Transverse colon (tissue), 4 donors: ENCODE measurements at regions not wholly inside any gene's neighbourhood (a gene's known extent, or its start where the extent isn't known, plus 50 kb on each side); places are given as distances from the start of the nearest gene placed in this dataset.

Experiments used
- CTCF ChIP-seq, 5 experiments: fragments of 200-600 bp in 3 of 5; fragments of 450-650 bp in 2 of 5; sonication (generic) in 3 of 5; IDR thresholded peaks; 1 replicate in 2 of 5; 2 replicates in 3 of 5; pipeline ENCODE4 v1.5.1; 2016 to 2017; ENCODE audit warnings: antibody characterized with exemption in 5 of 5, inconsistent platforms in 3 of 5, mild to moderate bottlenecking in 2 of 5, moderate library complexity in 1 of 5
- POLR2A ChIP-seq: fragments of 450-650 bp; IDR thresholded peaks from one replicate; pipeline ENCODE4 v1.6.1; 2016; ENCODE audit warnings: antibody characterized with exemption, mild to moderate bottlenecking, moderate library complexity
- POLR2AphosphoS5 ChIP-seq, 3 donors: sonication (generic); formaldehyde crosslinking; IDR thresholded peaks; one replicate each; pipeline ENCODE4 v1.6.1; 2016; ENCODE audit warnings: antibody characterized with exemption in 3 of 3

GRCh38 chr6:168835991-168836390 lies 395.0 kb downstream of the SMOC2 start:
- no peak for TF ChIP-seq CTCF (IDR thresholded peaks at IDR 0.05)
- no peak for TF ChIP-seq POLR2AphosphoS5 (IDR thresholded peaks at IDR 0.05)
- no peak for TF ChIP-seq POLR2A
